NB4 (cell line): ENCODE measurements at regions not wholly inside any gene's neighbourhood (a gene's known extent, or its start where the extent isn't known, plus 50 kb on each side); places are given as distances from the start of the nearest gene placed in this dataset.

Experiments used
- POLR2A ChIP-seq: IDR thresholded peaks from 2 replicates; pipeline ENCODE4 v1.6.1; 2011; ENCODE audit warnings: mild to moderate bottlenecking; ENCODE audit not compliant: insufficient read length; ENCODE audit errors: extremely low read depth
- TF ChIP-seq, protein P1 (sequence below): IDR thresholded peaks from one replicate; pipeline ENCODE4 v1.5.1; 2012; ENCODE audit warnings: low read depth, low read length

DNA sequence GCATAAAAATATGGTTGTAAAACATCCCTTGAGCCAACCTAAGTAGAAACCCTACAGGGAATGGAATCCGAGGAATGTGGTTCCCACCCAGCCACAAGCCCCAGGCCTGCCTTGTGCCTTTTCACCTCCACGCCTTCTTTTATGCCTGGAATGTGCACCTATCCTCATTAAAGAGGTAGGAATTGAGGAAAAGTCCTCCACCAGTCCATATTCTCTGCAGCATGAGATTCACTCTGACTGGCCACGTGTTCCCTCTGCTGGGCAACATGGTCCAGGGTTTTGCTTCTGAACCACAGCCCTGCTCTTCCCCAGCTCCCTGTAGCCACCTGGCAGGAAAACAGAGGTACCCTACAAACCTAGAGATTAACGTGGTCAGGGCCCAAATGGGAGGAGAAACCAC lies 787.9 kb upstream of the RAB6C start:
- no peak for TF ChIP-seq POLR2A
- TF ChIP-seq, protein P1, sequence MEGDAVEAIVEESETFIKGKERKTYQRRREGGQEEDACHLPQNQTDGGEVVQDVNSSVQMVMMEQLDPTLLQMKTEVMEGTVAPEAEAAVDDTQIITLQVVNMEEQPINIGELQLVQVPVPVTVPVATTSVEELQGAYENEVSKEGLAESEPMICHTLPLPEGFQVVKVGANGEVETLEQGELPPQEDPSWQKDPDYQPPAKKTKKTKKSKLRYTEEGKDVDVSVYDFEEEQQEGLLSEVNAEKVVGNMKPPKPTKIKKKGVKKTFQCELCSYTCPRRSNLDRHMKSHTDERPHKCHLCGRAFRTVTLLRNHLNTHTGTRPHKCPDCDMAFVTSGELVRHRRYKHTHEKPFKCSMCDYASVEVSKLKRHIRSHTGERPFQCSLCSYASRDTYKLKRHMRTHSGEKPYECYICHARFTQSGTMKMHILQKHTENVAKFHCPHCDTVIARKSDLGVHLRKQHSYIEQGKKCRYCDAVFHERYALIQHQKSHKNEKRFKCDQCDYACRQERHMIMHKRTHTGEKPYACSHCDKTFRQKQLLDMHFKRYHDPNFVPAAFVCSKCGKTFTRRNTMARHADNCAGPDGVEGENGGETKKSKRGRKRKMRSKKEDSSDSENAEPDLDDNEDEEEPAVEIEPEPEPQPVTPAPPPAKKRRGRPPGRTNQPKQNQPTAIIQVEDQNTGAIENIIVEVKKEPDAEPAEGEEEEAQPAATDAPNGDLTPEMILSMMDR = no peak
